ENCODE measurements at regions not wholly inside any gene's neighbourhood (a gene's known extent, or its start where the extent isn't known, plus 50 kb on each side); places are given as distances from the start of the nearest gene placed in this dataset.

- no peak overlapping the region for H3K27ac Mint-ChIP-seq
- no peaks in the 10 kb centered on the region for H3K27me3 Mint-ChIP-seq
- TF ChIP-seq, protein P1, sequence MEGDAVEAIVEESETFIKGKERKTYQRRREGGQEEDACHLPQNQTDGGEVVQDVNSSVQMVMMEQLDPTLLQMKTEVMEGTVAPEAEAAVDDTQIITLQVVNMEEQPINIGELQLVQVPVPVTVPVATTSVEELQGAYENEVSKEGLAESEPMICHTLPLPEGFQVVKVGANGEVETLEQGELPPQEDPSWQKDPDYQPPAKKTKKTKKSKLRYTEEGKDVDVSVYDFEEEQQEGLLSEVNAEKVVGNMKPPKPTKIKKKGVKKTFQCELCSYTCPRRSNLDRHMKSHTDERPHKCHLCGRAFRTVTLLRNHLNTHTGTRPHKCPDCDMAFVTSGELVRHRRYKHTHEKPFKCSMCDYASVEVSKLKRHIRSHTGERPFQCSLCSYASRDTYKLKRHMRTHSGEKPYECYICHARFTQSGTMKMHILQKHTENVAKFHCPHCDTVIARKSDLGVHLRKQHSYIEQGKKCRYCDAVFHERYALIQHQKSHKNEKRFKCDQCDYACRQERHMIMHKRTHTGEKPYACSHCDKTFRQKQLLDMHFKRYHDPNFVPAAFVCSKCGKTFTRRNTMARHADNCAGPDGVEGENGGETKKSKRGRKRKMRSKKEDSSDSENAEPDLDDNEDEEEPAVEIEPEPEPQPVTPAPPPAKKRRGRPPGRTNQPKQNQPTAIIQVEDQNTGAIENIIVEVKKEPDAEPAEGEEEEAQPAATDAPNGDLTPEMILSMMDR (IDR thresholded peaks at IDR 0.05) = no peak
- intact Hi-C loops (cut with micrococcal nuclease) = no loop called here
- ATAC-seq (ENCODE audit: low read depth) = no peak
- ChIA-PET CTCF (no interaction called here), POLR2A (interaction anchor here (0.6 kb wide), 1 partner anchor 8 kb away, joined by 3 read pairs; no protein-coding TSS in a partner anchor)
- DNase-seq = no peak
- no peak overlapping the region for H3K4me3 Mint-ChIP-seq
- H3K4me1 Mint-ChIP-seq = no peaks in the 10 kb centered on the region
- H3K9me3 Mint-ChIP-seq = peaks cover 5% of the 10 kb centered on the region
- no peaks in the 10 kb centered on the region for H3K36me3 Mint-ChIP-seq (ENCODE audit: low read depth)
Observed at GRCh38 chr11:42034826-42035225, 575.4 kb upstream of the LRRC4C start.

DNA sequence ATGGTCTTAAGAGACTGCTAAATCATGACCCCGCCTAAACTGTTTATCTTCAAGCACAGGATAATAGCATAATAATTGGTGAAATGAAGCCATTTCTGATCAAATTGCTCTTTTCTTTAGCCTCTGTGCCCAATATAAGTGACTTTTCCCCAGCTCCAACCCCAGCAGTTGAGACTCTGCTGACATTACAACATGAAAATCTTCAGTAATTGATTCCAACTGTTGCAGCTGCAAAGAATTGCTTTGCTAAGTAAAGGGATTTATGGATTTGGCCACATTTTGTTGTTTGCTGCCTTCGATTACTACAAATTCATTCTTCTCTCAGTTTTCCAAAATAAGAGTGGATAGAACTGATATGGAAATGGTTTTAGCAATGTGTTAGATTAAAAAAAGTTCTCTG lies 576.7 kb upstream of the LRRC4C start:
- intact Hi-C loops (cut with micrococcal nuclease) = no loop called here
- H3K4me3 Mint-ChIP-seq = no peak overlapping the region
- TF ChIP-seq, protein P1 (IDR thresholded peaks at IDR 0.05) = no peak
- H3K4me1 Mint-ChIP-seq = no peaks in the 10 kb centered on the region
- no peaks in the 10 kb centered on the region for H3K27me3 Mint-ChIP-seq
- DNase-seq (no peak), ATAC-seq (ENCODE audit: low read depth) (no peak)
- ChIA-PET CTCF (no interaction called here), POLR2A (no interaction called here)
- H3K27ac Mint-ChIP-seq = no peak overlapping the region
- H3K9me3 Mint-ChIP-seq = peaks cover 5% of the 10 kb centered on the region
- H3K36me3 Mint-ChIP-seq (ENCODE audit: low read depth) = no peaks in the 10 kb centered on the region

GRCh38 chr11:42043312-42043711 lies 583.9 kb upstream of the LRRC4C start:
- CTCF ChIA-PET = no interaction called here

DNA sequence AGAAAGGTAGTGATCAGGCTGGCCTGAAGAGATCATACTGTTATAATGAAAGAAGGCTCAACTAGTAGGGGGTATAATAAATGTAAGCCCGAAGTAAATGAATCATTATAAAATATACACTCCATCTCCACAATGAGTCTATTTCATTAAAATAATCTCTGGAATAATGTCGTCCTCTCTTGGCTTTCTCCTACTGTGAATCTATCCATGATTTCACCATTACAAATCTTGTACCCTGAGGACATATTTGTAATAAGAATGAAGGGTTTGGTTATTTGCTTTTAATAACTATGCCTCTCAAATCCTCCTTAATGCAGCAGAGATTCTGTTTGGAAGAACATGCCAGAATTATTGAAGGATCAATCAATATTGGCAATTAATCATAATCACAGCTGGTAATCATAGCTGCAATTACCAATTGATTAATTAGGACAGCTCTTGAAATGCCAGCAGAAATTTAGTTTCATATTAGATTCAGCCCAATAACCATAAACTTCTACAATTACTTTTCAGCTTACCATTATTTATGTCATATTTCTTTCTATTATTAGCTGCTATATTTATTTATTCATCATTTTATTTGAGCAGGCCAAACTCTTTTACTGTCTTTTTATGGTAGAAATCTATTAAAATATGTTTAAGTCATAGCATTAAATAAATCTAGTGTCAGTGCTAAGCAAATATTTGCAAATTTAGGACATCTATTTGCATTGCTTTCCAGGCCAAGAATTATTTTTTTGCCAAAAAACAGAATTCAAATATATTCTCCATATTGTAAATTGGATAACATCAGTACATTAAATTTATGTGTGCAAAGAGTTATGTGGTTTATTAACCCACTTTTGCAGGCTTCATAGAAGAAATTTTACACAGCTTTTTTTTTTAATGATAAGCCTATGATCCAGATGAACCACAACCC lies 588.4 kb upstream of the LRRC4C start:
- H3K9me3 Mint-ChIP-seq = peaks cover 12% of the 10 kb centered on the region
- CTCF ChIA-PET = no interaction called here

More at GRCh38 chr11:42043312-42043711, 583.9 kb upstream of the LRRC4C start:
- Mint-ChIP-seq H3K9me3 (peaks cover 9% of the 10 kb centered on the region), H3K27me3 (no peaks in the 10 kb centered on the region), H3K36me3 (ENCODE audit: low read depth) (no peaks in the 10 kb centered on the region), H3K4me1 (no peaks in the 10 kb centered on the region), H3K4me3 (no peak overlapping the region), H3K27ac (no peak overlapping the region)
- POLR2A ChIA-PET = no interaction called here
- DNase-seq = no peak
- intact Hi-C loops (cut with micrococcal nuclease) = no loop called here
- TF ChIP-seq, protein P1 (IDR thresholded peaks at IDR 0.05) = no peak
- ATAC-seq (ENCODE audit: low read depth) = no peak

DNA sequence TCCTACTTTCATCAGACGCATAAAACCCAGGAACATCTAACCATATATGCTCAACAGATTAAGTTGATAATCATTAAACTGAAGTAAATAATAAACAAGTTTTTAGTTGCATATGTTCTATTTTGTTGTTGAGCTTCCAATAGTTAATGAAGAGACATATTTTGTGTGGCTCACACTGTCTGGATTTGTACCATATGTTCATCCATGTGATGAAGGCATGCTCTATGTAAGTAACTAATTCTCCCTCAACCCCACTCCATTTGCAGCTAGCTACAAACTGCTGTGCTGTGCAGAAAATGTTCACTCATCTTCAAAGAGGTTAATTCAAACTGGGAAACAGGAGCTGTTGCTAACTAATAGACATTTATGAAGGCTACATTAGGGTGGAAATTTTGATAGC lies 589.7 kb upstream of the LRRC4C start:
- H3K4me3 Mint-ChIP-seq = no peak overlapping the region
- DNase-seq (no peak), ATAC-seq (ENCODE audit: low read depth) (no peak)
- no peaks in the 10 kb centered on the region for H3K27me3 Mint-ChIP-seq
- TF ChIP-seq, protein P1 (IDR thresholded peaks at IDR 0.05) = no peak
- no peaks in the 10 kb centered on the region for H3K36me3 Mint-ChIP-seq (ENCODE audit: low read depth)
- H3K27ac Mint-ChIP-seq = no peak overlapping the region
- POLR2A ChIA-PET = no interaction called here
- CTCF ChIA-PET = no interaction called here
- peaks cover 8% of the 10 kb centered on the region for H3K9me3 Mint-ChIP-seq
- intact Hi-C loops (cut with micrococcal nuclease) = no loop called here
- no peaks in the 10 kb centered on the region for H3K4me1 Mint-ChIP-seq

More for the DNA sequence above, 588.4 kb upstream of the LRRC4C start:
- DNase-seq (no peak), ATAC-seq (ENCODE audit: low read depth) (no peak)
- TF ChIP-seq, protein P1 (IDR thresholded peaks at IDR 0.05) = no peak
- Mint-ChIP-seq H3K36me3 (ENCODE audit: low read depth) (no peaks in the 10 kb centered on the region), H3K4me3 (no peak overlapping the region), H3K27ac (no peak overlapping the region), H3K27me3 (no peaks in the 10 kb centered on the region), H3K4me1 (no peaks in the 10 kb centered on the region)
- intact Hi-C loops (cut with micrococcal nuclease) = no loop called here
- POLR2A ChIA-PET = no interaction called here

All from activated B cell treated with CpG ODN at 0.5 μM for 24 hours (primary cell).